GM19035 (cell line): ENCODE measurements at regions not wholly inside any gene's neighbourhood (a gene's known extent, or its start where the extent isn't known, plus 50 kb on each side); places are given as distances from the start of the nearest gene placed in this dataset.

ENCODE experiments used
- ATAC-seq: cut with Tn5 transposase; IDR thresholded peaks from one replicate; pipeline ENCODE4 v1.9.1; 2021; ENCODE audit not compliant: unreplicated experiment

DNA sequence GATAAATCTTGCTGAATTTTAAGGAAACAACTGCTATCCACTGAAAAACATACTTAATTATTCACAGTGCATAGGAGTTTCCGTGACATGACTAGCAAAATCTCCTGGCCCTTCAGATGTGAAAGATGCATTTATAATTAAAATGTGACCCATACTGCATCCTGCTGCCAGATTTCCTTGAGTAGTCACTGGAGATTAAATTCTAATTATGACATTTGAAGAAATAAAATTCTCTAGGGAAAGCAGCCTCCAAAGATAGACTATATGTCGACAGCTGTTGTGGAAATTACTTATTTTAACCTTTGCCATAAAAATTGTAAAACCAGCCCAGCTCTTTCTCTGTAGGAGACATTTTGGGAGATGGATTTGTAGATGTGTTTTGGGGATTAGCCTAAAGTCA is 193.6 kb upstream of the SMC2 start:
- ATAC-seq, result no peak

DNA sequence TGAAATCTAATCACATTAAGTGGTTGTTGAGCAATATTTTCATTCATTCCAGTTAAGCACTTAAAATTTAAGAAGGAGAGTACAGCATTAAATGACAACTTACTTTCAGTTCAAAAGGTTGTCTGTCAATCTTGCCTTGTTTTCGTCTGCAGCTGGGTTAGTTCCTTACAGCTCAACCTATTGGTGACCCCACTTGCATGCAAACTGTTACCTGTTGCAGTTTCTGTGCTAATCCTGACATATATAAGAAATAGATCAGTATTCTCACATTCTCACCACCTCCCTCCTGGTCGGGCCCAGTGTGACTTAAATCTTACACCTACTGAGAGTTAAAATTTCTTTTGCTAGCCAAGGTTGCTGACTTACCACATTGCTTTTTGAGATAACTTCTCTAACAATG is 191.8 kb upstream of the SMC2 start:
- peak; percentile 56 for ATAC-seq

DNA sequence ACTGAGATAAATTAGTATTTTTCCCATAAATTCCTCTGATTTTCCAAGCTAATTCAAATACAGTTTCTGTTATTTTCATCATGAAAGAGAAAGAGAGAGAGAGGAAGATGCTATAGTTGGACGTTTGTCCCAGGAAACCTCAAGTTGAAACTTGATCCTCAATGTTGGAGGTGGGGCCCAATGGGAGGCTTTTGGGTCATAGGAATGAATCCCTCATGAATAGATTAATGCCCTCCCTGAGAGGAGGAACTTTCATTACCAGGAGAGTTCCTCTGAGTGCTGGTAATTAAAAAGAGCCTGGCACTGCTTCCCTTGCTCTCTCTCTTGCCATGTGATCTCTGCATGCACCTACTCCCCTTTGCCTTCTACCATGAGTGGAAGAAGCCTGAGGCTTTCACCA is 189.9 kb upstream of the SMC2 start:
- no peak for ATAC-seq

DNA sequence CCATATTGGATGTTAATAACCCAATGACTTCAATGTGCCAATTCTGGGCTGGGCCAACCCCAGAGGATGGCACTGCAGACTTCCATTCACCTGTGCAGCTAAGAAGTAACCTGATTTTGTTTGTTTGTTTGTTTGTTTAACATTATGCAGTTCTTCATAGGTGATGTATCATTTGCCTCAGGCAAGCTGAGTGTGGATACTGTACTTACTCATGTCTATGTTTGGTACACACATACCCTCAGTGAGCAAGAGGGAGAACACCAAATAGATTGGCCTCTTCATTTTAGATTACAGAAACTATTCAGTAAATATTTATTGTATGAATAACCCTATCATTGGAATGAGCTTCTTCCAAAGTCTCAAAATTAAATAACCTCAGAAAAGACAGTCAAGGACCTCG is 180.2 kb upstream of the SMC2 start:
- ATAC-seq, result no peak

DNA sequence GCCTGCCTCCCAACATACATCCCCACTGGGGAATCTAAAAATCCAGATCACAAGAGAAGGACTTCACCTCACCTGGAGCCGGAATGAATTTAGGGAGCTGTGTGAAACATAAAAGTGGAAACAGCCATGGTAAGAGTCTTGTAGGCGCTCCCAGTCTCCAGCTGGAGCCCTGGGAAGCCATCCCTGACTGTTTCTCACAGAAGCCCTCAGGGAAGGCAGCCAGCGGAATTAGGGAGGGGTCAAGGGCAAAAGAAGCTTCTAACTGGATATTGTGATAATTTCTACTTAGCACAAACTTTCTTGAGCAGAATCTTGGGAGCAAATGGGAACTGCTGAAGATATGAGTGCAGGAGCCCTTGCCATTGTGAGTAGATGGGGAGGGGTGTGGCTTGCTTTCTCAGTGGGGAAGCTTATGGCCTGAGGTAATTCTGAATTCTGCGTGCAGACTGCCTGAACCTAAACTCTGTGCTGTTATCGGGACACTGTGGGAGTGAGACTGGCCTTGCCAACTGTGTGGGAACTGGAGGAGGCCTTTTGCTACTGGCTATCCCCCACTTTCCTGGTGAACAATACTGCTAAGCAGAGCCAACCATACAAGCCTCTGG is 174.4 kb upstream of the SMC2 start:
- no peak for ATAC-seq

DNA sequence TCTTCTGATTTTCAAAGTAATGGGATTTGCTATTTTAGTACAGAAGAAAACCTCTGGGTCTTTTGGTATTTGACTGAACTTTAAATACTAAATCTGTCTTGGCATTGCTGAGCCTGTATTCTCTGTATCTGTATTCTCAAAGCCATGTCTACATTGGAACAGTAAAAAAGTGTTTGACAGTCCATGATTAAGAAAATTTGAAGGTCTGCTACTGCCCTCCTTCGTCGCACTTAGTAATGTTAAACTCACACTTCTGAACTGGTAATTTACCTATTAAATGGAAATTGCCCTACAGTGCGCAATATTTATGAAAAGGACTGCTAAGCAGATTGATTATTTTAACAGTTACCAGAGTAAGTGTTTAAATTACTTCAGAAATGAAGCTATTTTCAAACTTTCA is 165.7 kb upstream of the SMC2 start:
- no peak for ATAC-seq

DNA sequence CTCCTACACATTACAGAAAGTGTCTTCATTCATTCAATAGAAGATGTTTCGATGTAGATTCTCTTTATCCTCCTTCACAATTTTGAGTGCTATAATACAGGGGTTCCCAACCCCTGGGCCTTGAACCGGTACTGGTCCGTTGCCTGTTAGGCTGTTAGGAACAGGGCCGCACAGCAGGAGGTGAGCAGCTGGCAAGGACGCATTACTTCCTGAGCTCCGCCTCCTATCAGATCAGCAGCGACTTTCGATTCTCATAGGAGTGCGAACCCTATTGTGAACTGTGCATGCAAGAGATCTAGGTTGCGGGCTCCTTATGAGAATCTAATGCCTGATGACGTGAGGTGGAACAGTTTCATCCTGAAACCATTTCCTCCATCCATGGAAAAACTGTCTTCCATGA is 153.0 kb upstream of the SMC2 start:
- no peak for ATAC-seq

DNA sequence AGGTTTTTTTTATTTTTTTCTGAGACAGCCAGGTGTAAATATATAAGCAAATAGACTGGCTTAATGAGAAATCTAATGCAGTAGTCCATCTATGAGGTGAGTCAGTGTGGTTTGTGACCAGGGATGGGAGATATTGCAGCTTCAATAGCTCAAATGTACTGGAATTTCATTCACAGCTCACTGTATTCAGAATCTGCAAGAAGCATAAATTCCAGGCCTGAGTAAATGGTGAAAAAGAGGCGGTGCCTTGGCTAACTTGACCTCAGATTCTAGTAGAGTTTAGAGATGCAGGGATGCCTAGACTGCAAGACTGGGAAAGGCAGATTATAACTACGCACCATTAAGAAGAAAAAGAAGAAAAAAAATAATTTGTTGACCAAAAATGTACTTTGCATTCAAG is 151.9 kb upstream of the SMC2 start:
- no peak for ATAC-seq

DNA sequence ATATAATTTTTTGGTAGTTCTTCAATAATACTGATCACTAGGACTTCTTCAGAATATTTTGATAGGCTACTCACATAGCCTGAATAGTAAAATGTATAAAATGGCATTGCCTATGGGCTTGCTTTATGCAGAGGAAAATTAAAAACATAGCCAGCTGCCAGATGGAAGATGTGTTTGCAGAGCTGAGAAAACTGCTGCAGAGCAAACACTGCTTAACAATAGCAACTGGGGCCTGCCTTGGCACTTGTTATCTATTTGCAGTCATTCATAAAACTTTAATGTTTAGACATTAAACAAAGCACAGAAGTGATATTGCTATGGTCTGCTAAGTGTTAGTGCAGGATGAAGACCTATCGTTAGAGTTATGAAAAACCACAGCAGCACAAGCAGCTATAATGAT is 151.5 kb upstream of the SMC2 start:
- ATAC-seq, result no peak

DNA sequence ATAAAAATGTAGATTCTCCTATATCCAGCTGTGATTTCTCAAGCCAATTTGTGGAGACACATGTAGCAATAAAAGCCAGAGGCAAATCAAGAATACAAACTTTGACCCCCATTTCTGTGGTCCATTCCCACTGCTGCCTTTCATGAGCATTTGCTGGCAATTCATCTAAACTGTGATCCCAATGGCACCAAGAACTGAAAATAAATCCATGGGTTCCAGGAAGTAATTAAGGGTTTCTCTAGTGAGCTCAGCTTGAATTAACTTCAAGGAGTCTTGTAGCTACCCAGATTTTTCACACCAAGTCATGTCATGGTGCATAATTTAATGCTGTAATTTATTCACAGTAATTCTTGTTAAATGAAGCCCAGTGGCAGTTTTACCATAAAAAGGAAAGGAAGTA is 145.0 kb upstream of the SMC2 start:
- ATAC-seq, result no peak

DNA sequence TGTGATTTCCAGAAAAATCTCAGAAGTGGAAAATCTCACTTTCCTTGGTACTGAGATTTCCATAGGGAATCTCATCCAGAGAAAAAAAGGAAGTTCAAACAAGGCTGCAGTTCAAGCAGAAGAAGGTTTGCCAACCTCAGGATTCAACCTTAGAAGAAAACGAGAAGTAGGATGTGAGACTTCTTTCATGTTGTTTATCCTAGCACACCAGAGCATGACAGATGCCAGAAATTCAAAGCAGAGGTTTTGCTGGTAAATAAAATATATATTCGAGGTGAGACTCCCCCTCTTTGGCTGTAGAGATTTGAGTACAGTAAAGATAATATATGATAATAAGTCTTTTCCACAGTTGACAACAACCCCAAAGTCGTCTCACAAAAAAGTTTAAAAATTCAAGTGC is 116.9 kb upstream of the SMC2 start:
- no peak for ATAC-seq

DNA sequence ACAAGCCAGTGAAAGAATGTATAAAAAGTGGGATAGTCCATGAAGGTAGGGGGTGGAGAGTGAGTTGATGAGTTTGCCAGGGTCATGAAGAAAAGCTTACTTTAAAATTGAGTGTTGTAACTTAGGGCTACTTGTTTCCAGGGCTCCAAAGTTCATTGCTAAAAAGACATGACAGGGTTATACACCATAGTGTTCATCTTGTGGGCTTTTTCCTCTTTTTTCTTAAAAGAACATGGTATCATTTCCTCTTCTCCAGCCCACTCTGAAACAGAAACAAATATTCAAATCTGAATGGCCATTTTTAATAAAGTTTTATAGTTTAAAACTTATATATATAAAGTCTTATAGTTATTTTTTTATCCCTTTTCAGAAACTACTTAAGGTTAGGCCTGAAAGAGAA is 115.7 kb upstream of the SMC2 start:
- no peak for ATAC-seq

DNA sequence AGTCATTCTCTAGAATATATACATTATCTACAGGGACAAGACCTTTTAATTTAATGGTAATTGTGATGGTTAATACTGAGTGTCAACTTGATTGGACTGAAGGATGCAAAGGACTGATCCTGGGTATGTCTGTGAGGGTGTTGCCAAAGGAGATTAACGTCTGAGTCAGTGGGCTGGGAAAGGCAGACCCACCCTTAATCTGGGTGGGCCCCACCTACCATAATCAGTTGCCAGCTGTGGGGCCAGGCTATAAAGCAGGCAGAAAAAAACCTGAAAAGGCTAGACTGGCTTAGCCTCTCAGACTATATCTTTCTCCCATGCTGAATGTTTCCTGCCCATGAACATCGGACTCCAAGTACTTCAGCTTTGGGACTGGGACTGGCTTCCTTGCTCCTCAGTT is 112.2 kb upstream of the SMC2 start:
- ATAC-seq, result no peak

DNA sequence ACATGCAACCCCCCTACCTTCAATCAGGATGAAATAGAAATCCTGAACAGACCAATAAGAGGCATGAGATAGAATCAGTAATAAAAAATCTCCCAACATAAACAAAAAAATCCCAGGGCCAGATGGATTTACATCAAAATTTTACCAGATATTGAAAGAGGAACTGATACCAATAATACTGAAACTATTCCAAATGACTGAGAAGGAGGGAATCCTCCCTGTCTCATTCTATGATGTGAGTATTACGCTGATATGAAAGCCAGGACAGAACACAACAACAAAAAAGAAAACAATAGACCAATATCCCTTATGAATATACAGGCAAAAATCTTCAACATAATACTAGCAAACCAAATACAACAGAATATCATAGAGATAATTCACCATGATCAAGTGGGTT is 109.0 kb upstream of the SMC2 start:
- ATAC-seq, result no peak

DNA sequence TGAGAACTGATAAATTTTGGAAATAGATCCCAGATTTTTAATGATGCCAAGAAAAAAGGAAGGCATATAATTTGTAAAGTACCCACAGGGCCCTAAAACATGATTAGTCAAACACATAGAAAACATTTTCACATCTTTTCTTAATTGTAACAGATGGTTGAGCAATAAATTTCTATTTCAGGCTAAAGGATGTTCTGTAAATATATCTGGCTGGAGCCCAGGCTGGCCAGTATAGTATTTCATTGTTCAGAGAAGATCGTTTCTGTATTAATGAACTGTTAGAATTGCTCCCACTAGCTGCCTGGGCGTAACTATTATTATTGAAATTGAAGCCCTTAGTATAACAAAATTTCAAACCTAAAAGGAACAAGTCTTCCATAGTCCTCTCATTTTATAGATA is 105.3 kb upstream of the SMC2 start:
- ATAC-seq, result no peak

DNA sequence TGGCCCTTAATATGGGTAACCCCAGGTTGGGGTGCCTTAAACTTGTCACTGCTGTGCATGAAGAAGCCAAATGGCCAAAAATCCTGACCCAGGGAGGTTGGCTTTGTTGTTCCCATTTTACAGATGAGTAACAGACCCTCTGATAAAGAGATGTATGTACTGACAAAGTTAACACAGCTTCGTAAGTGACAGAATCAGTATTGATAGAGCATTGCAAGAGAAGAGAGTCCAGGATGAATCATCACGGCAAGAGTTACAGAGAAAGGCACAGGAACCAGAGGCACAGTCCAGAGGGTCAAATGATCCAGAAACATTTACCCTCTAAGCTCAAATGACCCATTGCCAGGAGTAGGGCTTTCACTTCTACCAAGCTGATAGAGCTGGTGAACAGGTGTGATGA is 103.8 kb upstream of the SMC2 start:
- no peak for ATAC-seq

DNA sequence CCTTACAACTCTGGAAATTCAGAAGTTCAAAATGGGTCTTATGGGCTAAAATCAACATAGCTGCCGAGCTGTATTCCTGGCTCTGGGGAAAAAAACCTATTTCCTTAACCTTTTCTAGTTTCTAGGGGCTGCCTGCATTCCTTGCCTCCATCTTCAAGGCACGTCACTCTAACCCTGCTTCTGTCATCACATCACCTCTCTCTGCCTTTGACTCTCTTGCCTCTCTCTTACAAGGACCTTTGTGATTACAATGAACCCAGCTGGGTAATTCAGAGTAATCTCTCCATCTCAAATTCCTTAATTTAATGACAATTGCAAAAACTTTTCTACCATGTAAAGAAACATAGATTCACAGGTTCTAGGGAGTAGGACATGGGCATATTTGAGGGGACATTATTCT is 103.1 kb upstream of the SMC2 start:
- no peak for ATAC-seq

DNA sequence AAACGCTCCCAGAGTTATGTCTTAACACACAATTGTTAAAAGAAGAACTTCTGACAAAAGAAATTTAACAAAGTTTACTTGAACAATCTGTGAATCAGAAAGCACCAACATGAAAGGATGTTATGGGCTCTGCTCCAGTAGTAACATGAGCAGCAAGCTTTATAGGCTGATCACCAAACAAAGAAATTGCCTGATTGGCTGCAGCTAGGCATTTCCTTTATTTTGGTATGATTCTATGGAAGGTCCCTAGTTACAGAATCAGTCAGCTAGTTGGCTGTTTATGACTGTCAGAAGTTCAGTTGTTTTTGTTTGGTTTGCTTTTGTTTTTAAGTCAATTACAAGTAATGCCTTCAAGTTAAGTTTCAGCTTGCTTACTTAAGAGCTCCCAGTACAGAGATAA is 102.4 kb upstream of the SMC2 start:
- peak; percentile 72 for ATAC-seq

DNA sequence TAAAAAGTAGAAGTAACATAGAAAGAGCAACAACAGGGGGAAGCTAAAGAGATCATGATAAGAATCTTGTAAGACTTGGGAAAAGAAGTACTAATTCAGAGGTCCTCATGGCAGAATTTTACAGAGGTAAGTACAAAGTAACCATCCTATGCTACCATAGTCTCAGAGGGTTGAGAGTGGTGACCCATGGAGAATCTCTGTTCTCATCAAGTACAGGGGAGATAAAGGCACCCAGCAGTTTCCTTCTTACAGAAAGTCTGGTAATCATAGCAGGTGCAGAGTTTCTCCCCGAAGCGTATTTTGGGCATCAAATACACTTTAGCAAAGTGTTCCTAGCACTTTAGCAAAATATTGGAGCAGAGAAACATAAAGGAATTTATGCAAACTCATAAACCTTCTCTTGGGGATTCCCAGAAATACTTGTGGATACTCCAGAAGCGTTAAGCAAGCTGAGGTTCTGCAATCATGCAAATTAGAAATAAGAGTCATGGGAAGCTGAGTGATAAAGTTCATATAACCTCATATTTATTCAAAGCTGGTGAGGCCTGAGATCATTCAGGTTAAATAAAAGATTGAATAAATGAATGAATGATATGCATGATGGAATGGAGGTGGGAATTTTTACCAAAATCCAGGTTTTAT is 101.0 kb upstream of the SMC2 start:
- ATAC-seq, result no peak

DNA sequence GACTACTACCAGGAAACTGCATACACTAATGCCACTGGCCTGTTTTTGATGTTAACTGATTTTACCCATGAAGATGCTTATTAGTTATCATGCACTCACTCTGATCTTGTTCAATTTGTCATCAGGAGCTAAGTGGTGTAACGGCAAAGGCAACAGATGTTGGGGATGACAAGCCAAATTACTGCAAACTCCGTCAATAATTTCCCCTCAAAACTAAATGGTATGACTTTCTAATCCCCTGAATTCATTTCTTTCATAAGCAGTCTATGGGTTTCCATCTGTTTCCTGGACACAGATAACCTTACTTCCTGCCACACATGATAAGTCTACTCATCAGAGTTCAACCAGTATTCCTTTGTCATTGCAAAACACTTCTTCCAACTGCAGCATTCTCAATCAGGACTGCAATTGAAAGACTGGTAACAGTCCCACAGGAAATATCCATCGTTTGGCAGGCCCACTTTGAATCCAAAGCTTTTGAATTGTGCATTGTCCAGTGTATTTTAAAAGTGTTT is 96.2 kb upstream of the SMC2 start:
- ATAC-seq, result no peak

DNA sequence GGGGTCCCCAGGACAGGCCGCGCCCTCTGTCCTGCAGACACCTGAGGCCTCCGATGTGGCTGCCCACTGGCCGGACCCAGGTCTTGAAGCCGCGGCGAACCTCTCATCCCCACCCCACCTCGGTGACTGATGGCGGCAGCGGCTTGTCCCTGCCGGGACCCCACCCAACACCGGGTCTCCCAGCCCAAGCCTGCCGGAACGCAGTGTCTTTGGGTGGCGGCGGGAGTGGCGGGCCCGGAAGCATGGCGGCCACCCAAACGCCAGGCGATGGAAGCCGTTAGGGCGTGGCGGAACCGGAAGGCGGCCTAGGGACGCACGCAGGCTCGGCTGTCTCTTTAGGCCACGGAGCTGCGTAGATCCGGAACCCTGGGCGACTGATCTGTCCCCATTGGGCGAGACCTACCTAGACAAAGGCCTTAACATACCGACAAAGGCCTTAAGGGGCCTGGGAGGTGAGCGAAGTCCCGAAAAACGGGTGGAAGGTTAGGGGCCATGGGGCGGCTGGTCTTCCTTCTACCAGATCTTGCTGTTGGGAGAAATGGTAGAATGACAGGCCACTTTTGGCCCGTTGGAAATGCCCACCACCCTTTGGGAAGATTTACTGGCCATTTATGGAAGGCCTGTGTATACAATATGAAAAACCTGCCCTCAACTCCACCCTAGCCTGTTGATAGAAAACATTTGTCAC is 94.6 kb upstream of the SMC2 start:
- ATAC-seq, result no peak

DNA sequence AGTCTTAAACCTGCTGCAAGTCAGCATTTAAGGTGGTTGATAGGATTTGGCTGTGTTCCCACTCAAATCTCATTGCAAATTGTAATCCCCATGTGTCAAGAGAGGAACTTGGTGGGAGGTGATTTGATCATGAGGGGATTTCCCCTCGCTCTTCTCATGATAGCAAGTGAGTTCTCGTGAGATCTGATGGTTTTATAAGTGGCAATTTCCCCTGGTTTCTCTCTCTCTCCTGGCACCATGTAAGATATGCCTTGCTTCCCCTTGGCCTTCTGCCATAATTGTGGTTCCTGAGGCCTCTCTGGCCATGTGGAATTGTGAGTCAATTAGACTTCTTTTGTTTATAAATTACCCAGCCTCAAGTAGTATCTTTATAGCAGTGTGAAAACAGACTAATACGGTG is 84.3 kb upstream of the SMC2 start:
- no peak for ATAC-seq

DNA sequence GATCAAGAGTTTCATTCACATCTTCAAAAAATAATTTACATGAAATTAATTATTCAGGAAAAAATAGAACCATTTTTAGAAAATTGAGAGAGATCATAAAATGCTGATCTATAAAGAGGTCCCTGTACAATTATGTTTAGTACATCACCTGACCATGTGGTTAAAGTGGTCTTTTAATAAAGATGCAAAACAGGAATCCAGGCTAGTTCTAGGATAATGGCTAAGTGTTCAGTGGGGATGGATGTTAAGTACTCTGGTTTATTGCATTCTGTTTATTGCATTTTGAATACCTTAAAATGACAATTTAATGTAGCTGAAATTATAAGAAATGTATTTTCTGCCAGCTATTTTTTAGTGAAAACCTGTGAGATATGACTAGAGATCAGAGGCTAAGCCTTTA is 72.0 kb upstream of the SMC2 start:
- no peak for ATAC-seq
